SK-N-SH (cell line): ENCODE measurements at regions not wholly inside any gene's neighbourhood (a gene's known extent, or its start where the extent isn't known, plus 50 kb on each side); places are given as distances from the start of the nearest gene placed in this dataset.

Experiments used
- CTCF ChIA-PET: fragments of 300-600, 350-600 bp; formaldehyde crosslinking; extraction: SDS; loops from one replicate; lab custom pipeline; 2021; lab: Yijun Ruan, JAX
- POLR2A ChIA-PET: fragments of 350-600 bp; sonication (Branson Sonifier 250); formaldehyde crosslinking; extraction: SDS; loops from one replicate; lab custom pipeline; 2020; ENCODE audit warnings: antibody characterized with exemption, inconsistent platforms; lab: Yijun Ruan, JAX
- DNase-seq: peaks from one replicate; pipeline ENCODE4 v3.0.0; 2012
- H2AFZ ChIP-seq: fragments of 200-600 bp; sonication (generic); 2 replicates; pipeline ENCODE4 v1.8.1; 2016; ENCODE audit warnings: antibody characterized with exemption, mild to moderate bottlenecking, low read depth
- H3F3A ChIP-seq: fragments of 200-600 bp; sonication (generic); replicated peaks from 2 replicates; pipeline ENCODE3; 2016; ENCODE audit warnings: antibody characterized with exemption, mild to moderate bottlenecking; ENCODE audit not compliant: insufficient read depth
- H3K27ac ChIP-seq, 2 experiments: fragments of 200-500 bp in 1 of 2; fragments of 200-600 bp in 1 of 2; sonication (Bioruptor generic) in 1 of 2; sonication (generic), shearing (Covaris generic) in 1 of 2; 2 replicates each; pipeline versions ENCODE4 v1.5.1 to v1.6.1; 2014 to 2016; ENCODE audit warnings: low read depth in 2 of 2, inconsistent platforms in 1 of 2, low read length in 1 of 2, mild to moderate bottlenecking in 1 of 2, mixed read lengths in 1 of 2
- H3K27me3 ChIP-seq: fragments of 200-600 bp; sonication (generic), shearing (Covaris generic); 2 replicates; pipeline ENCODE4 v1.6.1; 2016; ENCODE audit warnings: mixed run types; ENCODE audit not compliant: insufficient read depth
- H3K36me3 ChIP-seq, 2 experiments: fragments of 200-500 bp in 1 of 2; fragments of 200-600 bp in 1 of 2; sonication (Bioruptor generic) in 1 of 2; sonication (generic) in 1 of 2; replicated peaks in 1 of 2; 2 replicates each; pipeline versions ENCODE3 to v1.5.1; 2014 to 2016; ENCODE audit warnings: low read length in 1 of 2, mild to moderate bottlenecking in 1 of 2; ENCODE audit not compliant: insufficient read depth in 2 of 2, control insufficient read depth in 1 of 2
- H3K4me1 ChIP-seq, 2 experiments: fragments of 200-500 bp in 1 of 2; fragments of 200-600 bp in 1 of 2; sonication (Bioruptor generic) in 1 of 2; sonication (generic), shearing (Covaris generic) in 1 of 2; 2 replicates each; pipeline versions ENCODE4 v1.5.1 to v1.6.1; 2014 to 2016; ENCODE audit warnings: low read depth in 1 of 2, low read length in 1 of 2, mixed run types in 1 of 2; ENCODE audit not compliant: insufficient read depth in 2 of 2, control insufficient read depth in 1 of 2
- H3K4me2 ChIP-seq: fragments of 200-600 bp; sonication (generic), shearing (Covaris generic); 2 replicates; pipeline ENCODE4 v1.6.1; 2017; ENCODE audit warnings: mixed run types
- H3K4me3 ChIP-seq, 2 experiments: fragments of 200-500 bp in 1 of 2; fragments of 200-600 bp in 1 of 2; sonication (Bioruptor generic) in 1 of 2; sonication (generic), shearing (Covaris generic) in 1 of 2; 2 replicates each; pipeline versions ENCODE4 v1.5.1 to v1.8.1; 2014 to 2016; ENCODE audit warnings: low read depth in 2 of 2, inconsistent platforms in 1 of 2, low read length in 1 of 2, mild to moderate bottlenecking in 1 of 2, mixed read lengths in 1 of 2, moderate library complexity in 1 of 2
- H3K79me2 ChIP-seq: fragments of 200-600 bp; sonication (generic); 2 replicates; pipeline ENCODE4 v1.8.1; 2017; ENCODE audit warnings: mild to moderate bottlenecking; ENCODE audit not compliant: insufficient read depth
- H3K9ac ChIP-seq: fragments of 200-600 bp; sonication (generic); 2 replicates; pipeline ENCODE4 v1.6.1; 2017; ENCODE audit warnings: mixed run types
- H3K9me2 ChIP-seq: fragments of 200-600 bp; sonication (generic); 2 replicates; pipeline ENCODE4 v1.6.1; 2017; ENCODE audit warnings: mixed run types
- H3K9me3 ChIP-seq: fragments of 200-600 bp; sonication (generic); 2 replicates; pipeline ENCODE4 v1.6.1; 2017; ENCODE audit warnings: mixed run types, mild to moderate bottlenecking, moderate library complexity
- H4K20me1 ChIP-seq: fragments of 200-600 bp; sonication (generic); 2 replicates; pipeline ENCODE4 v1.6.1; 2017; ENCODE audit warnings: mild to moderate bottlenecking, mixed run types; ENCODE audit not compliant: insufficient read depth
- ELF1 ChIP-seq: IDR thresholded peaks from 2 replicates; pipeline ENCODE4 v1.4.0; 2012
- EP300 ChIP-seq, 2 experiments: IDR thresholded peaks; 2 replicates each; pipeline versions ENCODE4 v1.4.0 to v1.6.1; 2012; ENCODE audit warnings: borderline replicate concordance in 1 of 2, low read depth in 1 of 2, low read length in 1 of 2
- FOXM1 ChIP-seq: IDR thresholded peaks from 2 replicates; pipeline ENCODE4 v1.4.0; 2012; ENCODE audit warnings: low read depth, mild to moderate bottlenecking
- GABPA ChIP-seq: IDR thresholded peaks from 2 replicates; pipeline ENCODE4 v1.4.0; 2012; ENCODE audit warnings: low read depth, mild to moderate bottlenecking
- GATA2 ChIP-seq: sonication (generic); formaldehyde crosslinking; IDR thresholded peaks from 2 replicates; pipeline ENCODE4 v1.5.0; 2020; ENCODE audit warnings: mild to moderate bottlenecking, missing genetic modification reagents
- JUND ChIP-seq: IDR thresholded peaks from 2 replicates; pipeline ENCODE4 v1.4.0; 2012
- NFIC ChIP-seq: IDR thresholded peaks from 2 replicates; pipeline ENCODE4 v1.4.0; 2012; ENCODE audit warnings: borderline replicate concordance
- NRF1 ChIP-seq: IDR thresholded peaks from 2 replicates; pipeline ENCODE4 v1.6.1; 2012; ENCODE audit warnings: low read depth, mild to moderate bottlenecking, low read length
- PBX3 ChIP-seq: IDR thresholded peaks from 2 replicates; pipeline ENCODE4; 2012
- RAD21 ChIP-seq: IDR thresholded peaks from 2 replicates; pipeline ENCODE4 v1.6.1; 2012; ENCODE audit warnings: mild to moderate bottlenecking, low read length
- SIN3A ChIP-seq: IDR thresholded peaks from 2 replicates; pipeline ENCODE4 v1.6.1; 2012; ENCODE audit warnings: low read depth, mild to moderate bottlenecking, low read length, moderate library complexity, borderline replicate concordance
- TAF1 ChIP-seq: IDR thresholded peaks from 2 replicates; pipeline ENCODE4 v1.6.1; 2012; ENCODE audit warnings: low read depth, mild to moderate bottlenecking, low read length, moderate library complexity, borderline replicate concordance
- TCF12 ChIP-seq: IDR thresholded peaks from 2 replicates; pipeline ENCODE4 v1.4.0; 2012
- TEAD4 ChIP-seq: IDR thresholded peaks from 2 replicates; pipeline ENCODE4 v1.4.0; 2012; ENCODE audit warnings: mild to moderate bottlenecking, borderline replicate concordance; ENCODE audit not compliant: insufficient read depth
- USF2 ChIP-seq: fragments of 150-350 bp; IDR thresholded peaks from 2 replicates; pipeline ENCODE4 v1.6.1; 2017; ENCODE audit warnings: antibody characterized with exemption, low read length, low read depth, borderline replicate concordance
- YY1 ChIP-seq: IDR thresholded peaks from 2 replicates; pipeline ENCODE4 v1.4.0; 2012; ENCODE audit warnings: low read depth, mild to moderate bottlenecking
- ZBTB33 ChIP-seq: IDR thresholded peaks from 2 replicates; pipeline ENCODE4 v1.4.0; 2012; ENCODE audit warnings: low read depth, borderline replicate concordance
- WGBS: methylation state at CpG from one replicate; pipeline ENCODE4 v1.1.6; 2017; ENCODE audit warnings: low lambda C conversion rate; 5-methylcytosine and 5-hydroxymethylcytosine counted together

GRCh38 chr10:130767116-130767730 lies 544.3 kb downstream of the TCERG1L start:
- H3K4me1 ChIP-seq = peaks cover 0 to 8% of the 10 kb centered on the region in 2 experiments; a peak in 1 of 4 replicates
- no peak overlapping the region for H3K27ac ChIP-seq
- H3K9ac ChIP-seq = no peak overlapping the region
- POLR2A ChIA-PET = no interaction called here
- no peak for TF ChIP-seq FOXM1
- no peak for TF ChIP-seq USF2
- TF ChIP-seq TCF12 = no peak
- no peak for TF ChIP-seq PBX3
- no peak for TF ChIP-seq TAF1
- TF ChIP-seq NFIC = no peak
- no peak for TF ChIP-seq ELF1
- TF ChIP-seq EP300 (IDR thresholded peaks at IDR 0.05; ENCODE audit: borderline replicate concordance in 1 of 2, low read depth in 1 of 2, low read length in 1 of 2) = no peak
- no peak for TF ChIP-seq GATA2 (CRISPR knock-in tag)
- no peak for TF ChIP-seq YY1
- TF ChIP-seq RAD21 = no peak
- TF ChIP-seq NRF1 = no peak
- TF ChIP-seq ZBTB33 = no peak
- no peak for TF ChIP-seq JUND
- no peak for TF ChIP-seq TEAD4
- TF ChIP-seq GABPA = no peak
- no peak for TF ChIP-seq SIN3A
- no peaks in the 10 kb centered on the region for H4K20me1 ChIP-seq
- H3K36me3 ChIP-seq = no peaks in the 10 kb centered on the region
- no peaks in the 10 kb centered on the region for H3K9me2 ChIP-seq
- H3K4me2 ChIP-seq = no peak overlapping the region
- no peak for DNase-seq
- no peaks in the 10 kb centered on the region for H3F3A ChIP-seq
- CTCF ChIA-PET = no interaction called here
- H3K9me3 ChIP-seq = no peaks in the 10 kb centered on the region
- no peak overlapping the region for H2AFZ ChIP-seq
- no peak overlapping the region for H3K4me3 ChIP-seq
- no peaks in the 10 kb centered on the region for H3K27me3 ChIP-seq
- H3K79me2 ChIP-seq = no peaks in the 10 kb centered on the region
- 30% methylated on average over 7 of the region's 14 CpGs for WGBS
